CD4-positive, alpha-beta T cell (primary cell): ENCODE measurements at regions not wholly inside any gene's neighbourhood (a gene's known extent, or its start where the extent isn't known, plus 50 kb on each side); places are given as distances from the start of the nearest gene placed in this dataset.

Experiments
- ATAC-seq: fragments of 200-7000 bp; cut with Tn5 transposase; one replicate; pipeline ENCODE4 v1.10.0; 2022; ENCODE audit warnings: mild to moderate bottlenecking; ENCODE audit not compliant: poor library complexity
- CTCF ChIA-PET: fragments of 350-600 bp; sonication (Branson Sonifier 250); formaldehyde crosslinking; loops from one replicate; lab custom pipeline; 2021; ENCODE audit warnings: antibody characterized with exemption, inconsistent platforms; lab: Charles Lee
- POLR2A ChIA-PET: fragments of 350-600 bp; sonication (Branson Sonifier 250); formaldehyde crosslinking; loops from one replicate; lab custom pipeline; 2021; ENCODE audit warnings: antibody characterized with exemption, inconsistent platforms; lab: Charles Lee
- DNase-seq, 14 experiments: peaks; one replicate each; pipeline ENCODE4 v3.0.0-alpha.2; 2013 to 2020; ENCODE audit warnings: mixed read lengths in 2 of 14
- H3K27ac ChIP-seq, 2 donors: one replicate each; pipeline versions ENCODE4 v1.5.1 to v1.7.0; 2013; ENCODE audit warnings: low read length in 2 of 2, low read depth in 1 of 2, mild to moderate bottlenecking in 1 of 2
- H3K27me3 ChIP-seq, 2 experiments: 1 replicate in 1 of 2; 2 replicates in 1 of 2; pipeline versions ENCODE4 v1.6.1 to v1.7.0; 2013; ENCODE audit warnings: low read length in 2 of 2, control low read depth in 1 of 2, mild to moderate bottlenecking in 1 of 2, moderate library complexity in 1 of 2; ENCODE audit not compliant: insufficient read depth in 2 of 2, control insufficient read depth in 1 of 2
- H3K36me3 ChIP-seq: one replicate; pipeline ENCODE4 v1.6.1; 2013; ENCODE audit warnings: low read length, control low read depth; ENCODE audit not compliant: insufficient read depth
- H3K4me1 ChIP-seq: one replicate; pipeline ENCODE4 v1.6.1; 2013; ENCODE audit warnings: low read length, control low read depth; ENCODE audit not compliant: insufficient read depth
- H3K4me3 ChIP-seq: one replicate; pipeline ENCODE4 v1.5.1; 2013; ENCODE audit warnings: mild to moderate bottlenecking, low read length, moderate library complexity
- H3K9me3 ChIP-seq, 2 experiments: 1 replicate in 1 of 2; 2 replicates in 1 of 2; pipeline versions ENCODE4 v1.6.1 to v1.7.0; 2013; ENCODE audit warnings: low read length in 2 of 2, mild to moderate bottlenecking in 2 of 2, control low read depth in 1 of 2, moderate library complexity in 1 of 2; ENCODE audit not compliant: control insufficient read depth in 1 of 2, insufficient read depth in 1 of 2
- H3K27ac Mint-ChIP-seq: one replicate; pipeline ENCODE4 v1.8.0; 2020; ENCODE audit warnings: mixed read lengths
- H3K27me3 Mint-ChIP-seq: one replicate; pipeline ENCODE4 v1.8.0; 2021; ENCODE audit warnings: mixed read lengths
- H3K36me3 Mint-ChIP-seq: one replicate; pipeline ENCODE4 v1.8.0; 2021; ENCODE audit warnings: low read depth, mixed read lengths
- H3K4me1 Mint-ChIP-seq: one replicate; pipeline ENCODE4 v1.8.0; 2021; ENCODE audit warnings: low read depth, mixed read lengths
- H3K4me3 Mint-ChIP-seq: one replicate; pipeline ENCODE4 v1.8.0; 2020; ENCODE audit warnings: mild to moderate bottlenecking, mixed read lengths
- H3K9me3 Mint-ChIP-seq: one replicate; pipeline ENCODE4 v1.8.0; 2020; ENCODE audit warnings: mixed read lengths
- CTCF ChIP-seq: fragments of 200-600 bp; IDR thresholded peaks from one replicate; pipeline ENCODE4 v1.8.0; 2022; ENCODE audit warnings: antibody characterized with exemption, mild to moderate bottlenecking
- intact Hi-C, 2 experiments: fragments of 100-400 bp; cut with DNase I in 1 of 2; cut with micrococcal nuclease in 1 of 2; formaldehyde crosslinking; loops; one replicate each; pipeline versions ENCODE4 v1.15.1 to v1.9.0; 2023 to 2025; cut with DNase I, micrococcal nuclease

- no peak overlapping the region for H3K27ac ChIP-seq
- CTCF ChIA-PET = no interaction called here
- no peaks in the 10 kb centered on the region for H3K4me1 ChIP-seq
- intact Hi-C loops = no loop called here
- H3K36me3 ChIP-seq = no peaks in the 10 kb centered on the region
- DNase-seq (no peak), ATAC-seq (no peak)
- H3K9me3 ChIP-seq = no peaks in the 10 kb centered on the region
- H3K4me3 Mint-ChIP-seq = no peak overlapping the region
- H3K9me3 Mint-ChIP-seq = no peaks in the 10 kb centered on the region
- no peaks in the 10 kb centered on the region for H3K4me1 Mint-ChIP-seq
- TF ChIP-seq CTCF = no peak
- no peak overlapping the region for H3K4me3 ChIP-seq
- H3K27me3 ChIP-seq = peaks cover 3 to 7% of the 10 kb centered on the region in 2 experiments
- H3K36me3 Mint-ChIP-seq = no peaks in the 10 kb centered on the region
- POLR2A ChIA-PET = no interaction called here
- H3K27ac Mint-ChIP-seq = no peak overlapping the region
- H3K27me3 Mint-ChIP-seq = peaks cover 27% of the 10 kb centered on the region
Observed at GRCh38 chr5:34509392-34509791, 146.7 kb upstream of the RAI14 start.

DNA sequence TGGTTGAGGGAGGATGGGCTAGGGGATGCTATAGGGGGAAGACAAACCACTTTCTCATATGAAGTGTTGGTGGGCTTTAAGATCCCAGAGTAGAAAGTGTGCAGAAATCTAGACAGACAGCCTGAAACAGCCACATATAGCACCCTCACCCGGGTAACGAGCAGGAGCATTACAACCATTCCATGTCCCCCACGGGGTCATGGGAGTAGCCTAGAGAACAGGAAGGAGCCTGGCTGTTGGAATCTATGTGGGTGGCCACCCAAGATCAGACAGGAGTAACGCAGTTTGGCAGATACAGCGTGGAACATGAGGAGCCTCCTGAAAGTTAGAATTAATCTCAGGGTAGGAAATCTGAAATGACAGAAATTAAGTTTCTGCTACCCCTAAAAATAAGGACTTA is 146.1 kb upstream of the RAI14 start:
- POLR2A ChIA-PET = no interaction called here

GRCh38 chr5:34511063-34511462 is 145.1 kb upstream of the RAI14 start:
- no peaks in the 10 kb centered on the region for H3K36me3 ChIP-seq
- no peak for TF ChIP-seq CTCF
- peaks cover 3 to 7% of the 10 kb centered on the region in 2 experiments for H3K27me3 ChIP-seq
- H3K36me3 Mint-ChIP-seq = no peaks in the 10 kb centered on the region
- intact Hi-C loops = no loop called here
- ChIA-PET CTCF (no interaction called here), POLR2A (no interaction called here)
- no peak overlapping the region for H3K27ac ChIP-seq
- no peaks in the 10 kb centered on the region for H3K4me1 ChIP-seq
- no peak for ATAC-seq
- H3K9me3 Mint-ChIP-seq = no peaks in the 10 kb centered on the region
- no peaks in the 10 kb centered on the region for H3K9me3 ChIP-seq
- H3K4me3 ChIP-seq = no peak overlapping the region
- no peaks in the 10 kb centered on the region for H3K4me1 Mint-ChIP-seq
- H3K27ac Mint-ChIP-seq = no peak overlapping the region
- no peak overlapping the region for H3K4me3 Mint-ChIP-seq
- DNase-seq = no peak
- H3K27me3 Mint-ChIP-seq = peaks cover 24% of the 10 kb centered on the region

More for the DNA sequence above, 146.1 kb upstream of the RAI14 start:
- no peaks in the 10 kb centered on the region for H3K36me3 Mint-ChIP-seq
- H3K4me1 Mint-ChIP-seq = no peaks in the 10 kb centered on the region
- Histone ChIP-seq H3K27me3 (peaks cover 3 to 7% of the 10 kb centered on the region in 2 experiments), H3K4me1 (no peaks in the 10 kb centered on the region), H3K9me3 (no peaks in the 10 kb centered on the region), H3K4me3 (no peak overlapping the region), H3K36me3 (no peaks in the 10 kb centered on the region), H3K27ac (no peak overlapping the region)
- CTCF ChIA-PET = no interaction called here
- ATAC-seq = no peak
- intact Hi-C loops = no loop called here
- no peak for TF ChIP-seq CTCF
- no peak overlapping the region for H3K4me3 Mint-ChIP-seq
- no peaks in the 10 kb centered on the region for H3K9me3 Mint-ChIP-seq
- peaks cover 27% of the 10 kb centered on the region for H3K27me3 Mint-ChIP-seq
- no peak overlapping the region for H3K27ac Mint-ChIP-seq
- DNase-seq = no peak
